ENCODE measurements at regions not wholly inside any gene's neighbourhood (a gene's known extent, or its start where the extent isn't known, plus 50 kb on each side); places are given as distances from the start of the nearest gene placed in this dataset.

- H3K4me1 ChIP-seq: no peaks in the 10 kb centered on the region
- no peaks in the 10 kb centered on the region for H3K36me3 ChIP-seq (replicated peaks)
- no peak overlapping the region for H3K4me3 ChIP-seq
- in situ Hi-C loops (cut with MboI; ENCODE audit: low sequenced_read_pairs): no loop called here
- H3K9me3 ChIP-seq: no peaks in the 10 kb centered on the region
- no peaks in the 10 kb centered on the region for H3K27me3 ChIP-seq (ENCODE audit: low read depth)
- DNase-seq (ENCODE audit: low spot score in 2 of 2): no peak
Measured at GRCh38 chr13:76213423-76213904, 577.3 kb downstream of the LMO7 start.

- in situ Hi-C loops (cut with MboI; ENCODE audit: low sequenced_read_pairs): no loop called here
- no peaks in the 10 kb centered on the region for H3K27me3 ChIP-seq (ENCODE audit: low read depth)
- no peak overlapping the region for H3K4me3 ChIP-seq
- no peak for DNase-seq (ENCODE audit: low spot score in 2 of 2)
- no peaks in the 10 kb centered on the region for H3K4me1 ChIP-seq
- no peaks in the 10 kb centered on the region for H3K9me3 ChIP-seq
- H3K36me3 ChIP-seq (replicated peaks): no peaks in the 10 kb centered on the region
Measured at GRCh38 chr13:76210262-76210661, 574.1 kb downstream of the LMO7 start.

- DNase-seq (ENCODE audit: low spot score in 2 of 2): no peak
- no peaks in the 10 kb centered on the region for H3K9me3 ChIP-seq
- H3K36me3 ChIP-seq (replicated peaks): no peaks in the 10 kb centered on the region
- H3K4me1 ChIP-seq: no peaks in the 10 kb centered on the region
- no peaks in the 10 kb centered on the region for H3K27me3 ChIP-seq (ENCODE audit: low read depth)
- in situ Hi-C loops (cut with MboI; ENCODE audit: low sequenced_read_pairs): no loop called here
- no peak overlapping the region for H3K4me3 ChIP-seq
Measured at GRCh38 chr13:76198568-76199163, 562.5 kb downstream of the LMO7 start.

GRCh38 chr13:76189882-76190519 lies 553.9 kb downstream of the LMO7 start:
- Histone ChIP-seq H3K9me3 (no peaks in the 10 kb centered on the region), H3K27me3 (ENCODE audit: low read depth) (no peaks in the 10 kb centered on the region), H3K4me3 (no peak overlapping the region), H3K4me1 (no peaks in the 10 kb centered on the region), H3K36me3 (replicated peaks) (no peaks in the 10 kb centered on the region)
- no peak for DNase-seq (ENCODE audit: low spot score in 2 of 2)
- in situ Hi-C loops (cut with MboI; ENCODE audit: low sequenced_read_pairs): no loop called here

- no peaks in the 10 kb centered on the region for H3K9me3 ChIP-seq
- in situ Hi-C loops (cut with MboI; ENCODE audit: low sequenced_read_pairs): no loop called here
- no peak for DNase-seq (ENCODE audit: low spot score in 2 of 2)
- no peaks in the 10 kb centered on the region for H3K36me3 ChIP-seq (replicated peaks)
- no peak overlapping the region for H3K4me3 ChIP-seq
- no peaks in the 10 kb centered on the region for H3K4me1 ChIP-seq
- no peaks in the 10 kb centered on the region for H3K27me3 ChIP-seq (ENCODE audit: low read depth)
Measured at GRCh38 chr13:76175961-76176725, 540.0 kb downstream of the LMO7 start.

- Histone ChIP-seq H3K4me1 (no peaks in the 10 kb centered on the region), H3K27me3 (ENCODE audit: low read depth) (no peaks in the 10 kb centered on the region), H3K9me3 (no peaks in the 10 kb centered on the region), H3K36me3 (replicated peaks) (no peaks in the 10 kb centered on the region), H3K4me3 (no peak overlapping the region)
- in situ Hi-C loops (cut with MboI; ENCODE audit: low sequenced_read_pairs): no loop called here
- no peak for DNase-seq (ENCODE audit: low spot score in 2 of 2)
Measured at GRCh38 chr13:76168661-76169060, 532.5 kb downstream of the LMO7 start.

GRCh38 chr13:76164290-76164689 lies 528.2 kb downstream of the LMO7 start:
- no peak for DNase-seq (ENCODE audit: low spot score in 2 of 2)
- Histone ChIP-seq H3K4me1 (no peaks in the 10 kb centered on the region), H3K9me3 (no peaks in the 10 kb centered on the region), H3K27me3 (ENCODE audit: low read depth) (no peaks in the 10 kb centered on the region), H3K36me3 (replicated peaks) (no peaks in the 10 kb centered on the region), H3K4me3 (no peak overlapping the region)
- in situ Hi-C loops (cut with MboI; ENCODE audit: low sequenced_read_pairs): no loop called here

- H3K27me3 ChIP-seq (ENCODE audit: low read depth): no peaks in the 10 kb centered on the region
- H3K36me3 ChIP-seq (replicated peaks): no peaks in the 10 kb centered on the region
- in situ Hi-C loops (cut with MboI; ENCODE audit: low sequenced_read_pairs): no loop called here
- no peaks in the 10 kb centered on the region for H3K4me1 ChIP-seq
- no peak overlapping the region for H3K4me3 ChIP-seq
- no peak for DNase-seq (ENCODE audit: low spot score in 2 of 2)
- no peaks in the 10 kb centered on the region for H3K9me3 ChIP-seq
Measured at GRCh38 chr13:76163761-76164160, 527.6 kb downstream of the LMO7 start.

GRCh38 chr13:76160961-76161925 lies 525.1 kb downstream of the LMO7 start:
- Histone ChIP-seq H3K4me3 (no peak overlapping the region), H3K9me3 (no peaks in the 10 kb centered on the region), H3K27me3 (ENCODE audit: low read depth) (no peaks in the 10 kb centered on the region), H3K4me1 (no peaks in the 10 kb centered on the region; the same call in 1 of the 2 replicates), H3K36me3 (replicated peaks) (no peaks in the 10 kb centered on the region)
- in situ Hi-C loops (cut with MboI; ENCODE audit: low sequenced_read_pairs): no loop called here
- no peak for DNase-seq (ENCODE audit: low spot score in 2 of 2)

- Histone ChIP-seq H3K4me1 (no peaks in the 10 kb centered on the region; the same call in 1 of the 2 replicates), H3K27me3 (ENCODE audit: low read depth) (no peaks in the 10 kb centered on the region), H3K9me3 (no peaks in the 10 kb centered on the region), H3K4me3 (no peak overlapping the region), H3K36me3 (replicated peaks) (no peaks in the 10 kb centered on the region)
- no peak for DNase-seq (ENCODE audit: low spot score in 2 of 2)
- in situ Hi-C loops (cut with MboI; ENCODE audit: low sequenced_read_pairs): no loop called here
Measured at GRCh38 chr13:76160506-76160905, 524.4 kb downstream of the LMO7 start.

- peak in 1 of 2 experiments; percentile 5 for DNase-seq (ENCODE audit: low spot score in 2 of 2)
- no peaks in the 10 kb centered on the region for H3K9me3 ChIP-seq
- in situ Hi-C loops (cut with MboI; ENCODE audit: low sequenced_read_pairs): no loop called here
- H3K4me3 ChIP-seq: no peak overlapping the region
- H3K4me1 ChIP-seq: no peaks in the 10 kb centered on the region; the same call in 1 of the 2 replicates
- H3K36me3 ChIP-seq (replicated peaks): no peaks in the 10 kb centered on the region
- H3K27me3 ChIP-seq (ENCODE audit: low read depth): no peaks in the 10 kb centered on the region
Measured at GRCh38 chr13:76157926-76158325, 521.8 kb downstream of the LMO7 start.

- no peaks in the 10 kb centered on the region for H3K27me3 ChIP-seq (ENCODE audit: low read depth)
- no peaks in the 10 kb centered on the region for H3K36me3 ChIP-seq (replicated peaks)
- no peak overlapping the region for H3K4me3 ChIP-seq
- in situ Hi-C loops (cut with MboI; ENCODE audit: low sequenced_read_pairs): no loop called here
- no peaks in the 10 kb centered on the region for H3K9me3 ChIP-seq
- no peaks in the 10 kb centered on the region; the same call in 1 of the 2 replicates for H3K4me1 ChIP-seq
- DNase-seq (ENCODE audit: low spot score in 2 of 2): no peak
Measured at GRCh38 chr13:76153239-76153638, 517.1 kb downstream of the LMO7 start.

- Histone ChIP-seq H3K9me3 (no peaks in the 10 kb centered on the region), H3K4me1 (no peaks in the 10 kb centered on the region), H3K27me3 (ENCODE audit: low read depth) (no peaks in the 10 kb centered on the region), H3K36me3 (replicated peaks) (no peaks in the 10 kb centered on the region), H3K4me3 (no peak overlapping the region)
- in situ Hi-C loops (cut with MboI; ENCODE audit: low sequenced_read_pairs): no loop called here
- no peak for DNase-seq (ENCODE audit: low spot score in 2 of 2)
Measured at GRCh38 chr13:76148926-76149325, 512.8 kb downstream of the LMO7 start.

Data from HAP-1 (cell line).